GM23338 (cell line): ENCODE measurements at regions not wholly inside any gene's neighbourhood (a gene's known extent, or its start where the extent isn't known, plus 50 kb on each side); places are given as distances from the start of the nearest gene placed in this dataset.
A peak's percentile ranks its signal among the peaks of the same experiment; 100 is the strongest.

Experiments used
- ATAC-seq: fragments of 200-7000 bp; cut with Tn5 transposase; 3 replicates; pipeline ENCODE4 v1.9.1; 2020
- DNase-seq: peaks from one replicate; pipeline ENCODE4 v3.0.0-alpha.2; 2015; ENCODE audit warnings: low spot score
- H2AFZ ChIP-seq: fragments of 200-600 bp; sonication (generic); 2 replicates; pipeline ENCODE4 v1.8.0; 2016; ENCODE audit warnings: antibody characterized with exemption, mild to moderate bottlenecking, moderate library complexity
- H3F3A ChIP-seq: fragments of 200-600 bp; sonication (generic); replicated peaks from 2 replicates; pipeline ENCODE4 v1.8.0; 2017; ENCODE audit warnings: antibody characterized with exemption, mixed run types, low read depth
- H3K27ac ChIP-seq: fragments of 200-600 bp; sonication (generic); 2 replicates; pipeline ENCODE4 v1.6.1; 2016; ENCODE audit warnings: low read depth
- H3K27me3 ChIP-seq: fragments of 200-600 bp; sonication (generic); 2 replicates; pipeline ENCODE4 v1.8.0; 2016; ENCODE audit warnings: mild to moderate bottlenecking, mixed run types, moderate library complexity; ENCODE audit not compliant: insufficient read depth
- H3K36me3 ChIP-seq: fragments of 200-600 bp; sonication (generic); 2 replicates; pipeline ENCODE4 v1.8.0; 2016; ENCODE audit warnings: mild to moderate bottlenecking; ENCODE audit not compliant: insufficient read depth
- H3K4me1 ChIP-seq: fragments of 200-600 bp; sonication (generic); 2 replicates; pipeline ENCODE4 v1.8.0; 2016; ENCODE audit warnings: mild to moderate bottlenecking, moderate library complexity; ENCODE audit not compliant: insufficient read depth
- H3K4me2 ChIP-seq: fragments of 200-600 bp; sonication (generic); 2 replicates; pipeline ENCODE4 v1.7.1; 2017; ENCODE audit warnings: mixed run types
- H3K4me3 ChIP-seq: fragments of 200-600 bp; sonication (generic); 2 replicates; pipeline ENCODE4 v1.6.1; 2016; ENCODE audit warnings: mixed run types
- H3K79me2 ChIP-seq: fragments of 200-600 bp; sonication (generic); replicated peaks from 2 replicates; pipeline ENCODE4 v1.8.0; 2017; ENCODE audit warnings: mild to moderate bottlenecking; ENCODE audit not compliant: insufficient read depth
- H3K9me2 ChIP-seq: fragments of 200-600 bp; sonication (generic); 2 replicates; pipeline ENCODE4 v1.8.0; 2017; ENCODE audit not compliant: insufficient read depth
- H4K20me1 ChIP-seq: fragments of 200-600 bp; sonication (generic); replicated peaks from 2 replicates; pipeline ENCODE4 v1.8.0; 2017; ENCODE audit warnings: mild to moderate bottlenecking; ENCODE audit not compliant: insufficient read depth
- H3K27ac Mint-ChIP-seq: 2 replicates; pipeline ENCODE4 v1.8.0; 2020; ENCODE audit warnings: inconsistent platforms, mild to moderate bottlenecking, moderate library complexity, mixed read lengths
- H3K27me3 Mint-ChIP-seq: 3 replicates; pipeline ENCODE4 v1.8.0; 2022; ENCODE audit warnings: low read depth, mild to moderate bottlenecking, moderate library complexity, mixed read lengths, inconsistent platforms; ENCODE audit not compliant: insufficient read depth, poor library complexity
- H3K36me3 Mint-ChIP-seq: 3 replicates; pipeline ENCODE4 v1.8.0; 2021; ENCODE audit warnings: low read depth, mild to moderate bottlenecking, inconsistent platforms, moderate library complexity, mixed read lengths
- H3K4me1 Mint-ChIP-seq: 3 replicates; pipeline ENCODE4 v1.8.0; 2020; ENCODE audit warnings: mild to moderate bottlenecking, inconsistent platforms, mixed read lengths
- H3K4me3 Mint-ChIP-seq: 3 replicates; pipeline ENCODE4 v1.8.0; 2021; ENCODE audit warnings: moderate library complexity, mild to moderate bottlenecking, inconsistent platforms, mixed read lengths
- H3K9me3 Mint-ChIP-seq: 3 replicates; pipeline ENCODE4 v1.8.0; 2020; ENCODE audit warnings: moderate library complexity, mild to moderate bottlenecking, inconsistent platforms, mixed read lengths
- STAT1 ChIP-seq: IDR thresholded peaks from one replicate; pipeline ENCODE4 v1.6.1; 2016; ENCODE audit warnings: antibody characterized with exemption; ENCODE audit not compliant: unreplicated experiment
- ZNF114 ChIP-seq: fragments of 250-450 bp; sonication (Bioruptor Pico); IDR thresholded peaks from 2 replicates; pipeline ENCODE4 v1.5.0; 2020; ENCODE audit warnings: mild to moderate bottlenecking, moderate library complexity
- ZNF331 ChIP-seq: fragments of 250-450 bp; sonication (Bioruptor Pico); IDR thresholded peaks from 2 replicates; pipeline ENCODE4 v1.5.0; 2020; ENCODE audit warnings: low read depth, mild to moderate bottlenecking, moderate library complexity
- ZNF462 ChIP-seq: fragments of 250-450 bp; sonication (Bioruptor Pico); IDR thresholded peaks from 2 replicates; pipeline ENCODE4 v1.5.0; 2020; ENCODE audit warnings: mild to moderate bottlenecking, moderate library complexity
- TF ChIP-seq, protein P1 (sequence below): IDR thresholded peaks from 2 replicates; pipeline ENCODE4 v1.6.1; 2016; ENCODE audit warnings: antibody characterized with exemption
- TF ChIP-seq, protein P2 (sequence below), 2 experiments: fragments of 200-600 bp in 1 of 2; sonication (generic) in 1 of 2; conservative IDR thresholded peaks; 2 replicates each; pipeline versions ENCODE4 v1.5.1 to v1.6.1; 2016 to 2017; ENCODE audit warnings: antibody characterized with exemption in 2 of 2, low read depth in 2 of 2, mild to moderate bottlenecking in 2 of 2, moderate library complexity in 1 of 2

DNA sequence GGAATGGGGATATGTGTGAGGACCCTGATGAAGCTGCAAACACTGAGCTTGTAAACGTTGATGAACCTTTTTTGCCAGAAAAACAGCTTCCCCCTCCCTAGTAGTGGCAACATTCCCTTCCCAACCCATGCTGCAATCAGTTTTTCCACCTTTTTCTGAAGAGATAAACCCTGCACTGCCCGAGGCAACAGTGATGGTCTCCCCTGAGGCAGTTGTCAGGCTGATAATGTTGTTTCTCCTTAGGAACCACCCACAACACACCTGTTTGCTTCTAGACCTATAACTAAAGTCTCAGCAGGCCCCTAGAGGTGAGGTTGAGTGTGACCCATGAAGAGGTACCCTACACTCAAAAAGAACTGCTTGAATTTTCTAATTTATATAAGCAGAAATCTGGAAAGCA lies 922.4 kb upstream of the ADGRL4 start:
- TF ChIP-seq ZNF331 (CRISPR knock-in tag) (no peak), STAT1 (no peak), ZNF462 (CRISPR knock-in tag) (no peak), ZNF114 (CRISPR knock-in tag) (no peak)
- TF ChIP-seq, protein P1, sequence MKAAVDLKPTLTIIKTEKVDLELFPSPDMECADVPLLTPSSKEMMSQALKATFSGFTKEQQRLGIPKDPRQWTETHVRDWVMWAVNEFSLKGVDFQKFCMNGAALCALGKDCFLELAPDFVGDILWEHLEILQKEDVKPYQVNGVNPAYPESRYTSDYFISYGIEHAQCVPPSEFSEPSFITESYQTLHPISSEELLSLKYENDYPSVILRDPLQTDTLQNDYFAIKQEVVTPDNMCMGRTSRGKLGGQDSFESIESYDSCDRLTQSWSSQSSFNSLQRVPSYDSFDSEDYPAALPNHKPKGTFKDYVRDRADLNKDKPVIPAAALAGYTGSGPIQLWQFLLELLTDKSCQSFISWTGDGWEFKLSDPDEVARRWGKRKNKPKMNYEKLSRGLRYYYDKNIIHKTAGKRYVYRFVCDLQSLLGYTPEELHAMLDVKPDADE: no peak
- TF ChIP-seq, protein P2, sequence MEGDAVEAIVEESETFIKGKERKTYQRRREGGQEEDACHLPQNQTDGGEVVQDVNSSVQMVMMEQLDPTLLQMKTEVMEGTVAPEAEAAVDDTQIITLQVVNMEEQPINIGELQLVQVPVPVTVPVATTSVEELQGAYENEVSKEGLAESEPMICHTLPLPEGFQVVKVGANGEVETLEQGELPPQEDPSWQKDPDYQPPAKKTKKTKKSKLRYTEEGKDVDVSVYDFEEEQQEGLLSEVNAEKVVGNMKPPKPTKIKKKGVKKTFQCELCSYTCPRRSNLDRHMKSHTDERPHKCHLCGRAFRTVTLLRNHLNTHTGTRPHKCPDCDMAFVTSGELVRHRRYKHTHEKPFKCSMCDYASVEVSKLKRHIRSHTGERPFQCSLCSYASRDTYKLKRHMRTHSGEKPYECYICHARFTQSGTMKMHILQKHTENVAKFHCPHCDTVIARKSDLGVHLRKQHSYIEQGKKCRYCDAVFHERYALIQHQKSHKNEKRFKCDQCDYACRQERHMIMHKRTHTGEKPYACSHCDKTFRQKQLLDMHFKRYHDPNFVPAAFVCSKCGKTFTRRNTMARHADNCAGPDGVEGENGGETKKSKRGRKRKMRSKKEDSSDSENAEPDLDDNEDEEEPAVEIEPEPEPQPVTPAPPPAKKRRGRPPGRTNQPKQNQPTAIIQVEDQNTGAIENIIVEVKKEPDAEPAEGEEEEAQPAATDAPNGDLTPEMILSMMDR (conservative IDR thresholded peaks at IDR 0.05; ENCODE audit: low read depth in 2 of 2): no peak
- no peak overlapping the region for H3K27ac Mint-ChIP-seq
- ATAC-seq (no peak), DNase-seq (peak; percentile 1)
- H3K9me2 ChIP-seq: peaks cover 14% of the 10 kb centered on the region; the same call in 1 of the 2 replicates
- no peaks in the 10 kb centered on the region for H3K4me1 ChIP-seq
- H3K36me3 ChIP-seq: peaks cover 5% of the 10 kb centered on the region; the same call in 1 of the 2 replicates
- H3K4me2 ChIP-seq: no peak overlapping the region
- no peaks in the 10 kb centered on the region for H3F3A ChIP-seq
- H3K79me2 ChIP-seq: no peaks in the 10 kb centered on the region
- H3K4me1 Mint-ChIP-seq: no peaks in the 10 kb centered on the region
- no peak overlapping the region for H2AFZ ChIP-seq
- H3K4me3 ChIP-seq: no peak overlapping the region
- H4K20me1 ChIP-seq: no peaks in the 10 kb centered on the region
- no peak overlapping the region for H3K27ac ChIP-seq
- no peak overlapping the region for H3K4me3 Mint-ChIP-seq
- peaks cover 11% of the 10 kb centered on the region; the same call in 2 of the 3 replicates for H3K36me3 Mint-ChIP-seq
- H3K27me3 Mint-ChIP-seq: peaks cover 6% of the 10 kb centered on the region
- peaks cover 21% of the 10 kb centered on the region for H3K9me3 Mint-ChIP-seq
- H3K27me3 ChIP-seq: no peaks in the 10 kb centered on the region
